SJCRH30 (cell line): ENCODE measurements at regions not wholly inside any gene's neighbourhood (a gene's known extent, or its start where the extent isn't known, plus 50 kb on each side); places are given as distances from the start of the nearest gene placed in this dataset.

Source experiments
- DNase-seq, 2 experiments: peaks; one replicate each; pipeline ENCODE4 v3.0.0-alpha.2; 2015 to 2020
- H3K27ac ChIP-seq: fragments of 250-450 bp; sonication (Bioruptor Pico); 2 replicates; pipeline ENCODE4 v1.5.1; 2020; ENCODE audit warnings: mild to moderate bottlenecking, moderate library complexity
- H3K27me3 ChIP-seq: fragments of 250-450 bp; sonication (Bioruptor Pico); 2 replicates; pipeline ENCODE4 v1.5.1; 2020; ENCODE audit warnings: mild to moderate bottlenecking, moderate library complexity
- H3K36me3 ChIP-seq: fragments of 250-450 bp; sonication (Bioruptor Pico); 2 replicates; pipeline ENCODE4 v1.5.1; 2020; ENCODE audit warnings: mild to moderate bottlenecking, moderate library complexity
- H3K4me1 ChIP-seq: fragments of 250-450 bp; sonication (Bioruptor Pico); 2 replicates; pipeline ENCODE4 v1.5.1; 2020; ENCODE audit warnings: mild to moderate bottlenecking, moderate library complexity
- H3K4me3 ChIP-seq: fragments of 250-450 bp; sonication (Bioruptor Pico); 2 replicates; pipeline ENCODE4 v1.5.1; 2020; ENCODE audit warnings: mild to moderate bottlenecking, moderate library complexity
- H3K9me3 ChIP-seq: fragments of 250-450 bp; sonication (Bioruptor Pico); replicated peaks from 2 replicates; pipeline ENCODE4 v1.5.1; 2020; ENCODE audit warnings: mild to moderate bottlenecking, moderate library complexity

DNA sequence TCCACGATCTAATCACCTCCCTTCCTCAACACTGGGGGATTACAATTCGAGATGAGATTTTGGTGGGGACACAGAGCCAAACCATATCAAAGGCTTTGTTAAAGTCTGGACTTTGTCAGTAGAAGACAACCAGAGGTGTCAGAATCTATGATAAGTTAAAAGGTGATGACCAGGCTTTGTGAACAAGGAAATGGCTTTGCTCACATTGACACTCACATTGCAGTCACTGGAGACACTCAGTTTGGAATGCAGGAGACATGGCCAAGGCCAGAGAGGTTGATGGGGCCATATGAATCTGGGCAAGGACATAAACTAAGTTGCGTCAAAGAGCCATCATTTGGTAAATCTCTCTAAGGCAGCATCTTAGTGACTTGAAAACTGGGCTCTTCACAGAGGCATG is 678.2 kb upstream of the FSHR start:
- Histone ChIP-seq H3K27ac (peak overlapping the region; percentile 11; the same call in 1 of the 2 replicates), H3K4me3 (no peak overlapping the region), H3K4me1 (peaks cover 36% of the 10 kb centered on the region), H3K9me3 (no peaks in the 10 kb centered on the region), H3K27me3 (no peaks in the 10 kb centered on the region), H3K36me3 (no peaks in the 10 kb centered on the region)
- DNase-seq, result peak in 1 of 2 experiments; percentile 5

GRCh38 chr2:49831698-49832367 is 677.5 kb upstream of the FSHR start:
- DNase-seq, result peak; percentile 71 to 90
- Histone ChIP-seq H3K9me3 (no peaks in the 10 kb centered on the region), H3K27me3 (no peaks in the 10 kb centered on the region), H3K4me1 (peaks cover 36% of the 10 kb centered on the region), H3K36me3 (no peaks in the 10 kb centered on the region), H3K4me3 (no peak overlapping the region), H3K27ac (peak overlapping the region; percentile 11; the same call in 1 of the 2 replicates)

GRCh38 chr2:49830846-49831245 is 676.5 kb upstream of the FSHR start:
- Histone ChIP-seq H3K27me3 (no peaks in the 10 kb centered on the region), H3K36me3 (no peaks in the 10 kb centered on the region), H3K4me1 (peaks cover 36% of the 10 kb centered on the region), H3K9me3 (no peaks in the 10 kb centered on the region; the same call in 1 of the 2 replicates), H3K4me3 (no peak overlapping the region), H3K27ac (no peak overlapping the region)
- DNase-seq, result peak in 1 of 2 experiments; percentile 55

GRCh38 chr2:49827366-49827765 is 673.1 kb upstream of the FSHR start:
- H3K9me3 ChIP-seq, result peaks cover 8% of the 10 kb centered on the region
- no peak overlapping the region for H3K27ac ChIP-seq
- peak; percentile 32 to 49 for DNase-seq
- H3K4me3 ChIP-seq, result no peak overlapping the region
- H3K27me3 ChIP-seq, result no peaks in the 10 kb centered on the region
- H3K4me1 ChIP-seq, result peaks cover 31% of the 10 kb centered on the region
- H3K36me3 ChIP-seq, result no peaks in the 10 kb centered on the region

GRCh38 chr2:49813208-49813607 is 658.9 kb upstream of the FSHR start:
- DNase-seq, result no peak
- H3K9me3 ChIP-seq, result no peaks in the 10 kb centered on the region
- peaks cover 7% of the 10 kb centered on the region for H3K27me3 ChIP-seq
- H3K4me1 ChIP-seq, result no peaks in the 10 kb centered on the region
- H3K4me3 ChIP-seq, result no peak overlapping the region
- no peaks in the 10 kb centered on the region for H3K36me3 ChIP-seq
- no peak overlapping the region for H3K27ac ChIP-seq

- Histone ChIP-seq H3K4me1 (no peaks in the 10 kb centered on the region), H3K9me3 (no peaks in the 10 kb centered on the region), H3K27me3 (peaks cover 7% of the 10 kb centered on the region), H3K36me3 (no peaks in the 10 kb centered on the region), H3K27ac (no peak overlapping the region), H3K4me3 (no peak overlapping the region)
- DNase-seq, result no peak
Observed at GRCh38 chr2:49812730-49813129, 658.4 kb upstream of the FSHR start.

DNA sequence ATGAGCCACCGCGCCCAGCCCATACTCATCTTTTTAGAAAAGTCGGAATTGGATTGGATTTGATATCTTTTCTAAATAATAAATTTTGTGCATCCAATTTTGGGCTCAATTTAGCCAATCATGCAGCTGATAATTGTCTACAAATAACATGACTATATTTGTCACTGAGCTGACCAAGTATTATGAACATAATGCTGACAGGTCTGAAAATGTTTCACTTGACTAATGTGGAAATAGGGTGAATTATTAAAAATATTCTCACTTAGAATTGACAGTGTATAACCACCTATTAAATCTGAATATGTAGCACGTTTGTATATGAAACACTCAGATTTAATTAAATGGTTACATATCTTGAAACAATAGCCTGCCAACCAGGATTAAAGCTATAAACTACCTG is 657.2 kb upstream of the FSHR start:
- Histone ChIP-seq H3K27ac (no peak overlapping the region), H3K9me3 (no peaks in the 10 kb centered on the region), H3K27me3 (no peaks in the 10 kb centered on the region), H3K4me1 (no peaks in the 10 kb centered on the region), H3K4me3 (no peak overlapping the region), H3K36me3 (no peaks in the 10 kb centered on the region)
- DNase-seq, result no peak

DNA sequence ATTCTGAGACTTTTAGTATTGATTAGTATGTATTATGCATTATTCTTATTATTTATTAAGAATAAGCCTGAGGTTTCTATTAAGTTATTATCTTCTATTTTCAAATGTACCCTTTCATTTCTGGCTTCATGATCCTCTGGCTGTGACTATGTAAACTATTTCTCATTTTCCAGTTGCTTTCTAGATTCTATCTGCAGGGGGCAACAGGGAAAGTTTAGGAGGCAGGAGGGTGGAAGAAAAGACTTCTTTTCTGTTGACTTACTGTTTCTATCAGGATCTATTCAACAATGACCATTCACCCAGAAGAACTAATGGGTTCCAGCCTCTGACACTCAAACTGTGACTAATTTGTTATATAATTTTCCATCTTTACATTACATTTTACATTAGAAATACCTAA is 653.4 kb upstream of the FSHR start:
- H3K4me1 ChIP-seq, result no peaks in the 10 kb centered on the region
- H3K4me3 ChIP-seq, result no peak overlapping the region
- H3K9me3 ChIP-seq, result peaks cover 7% of the 10 kb centered on the region; the same call in 1 of the 2 replicates
- DNase-seq, result no peak
- H3K36me3 ChIP-seq, result no peaks in the 10 kb centered on the region
- no peaks in the 10 kb centered on the region for H3K27me3 ChIP-seq
- H3K27ac ChIP-seq, result no peak overlapping the region

DNA sequence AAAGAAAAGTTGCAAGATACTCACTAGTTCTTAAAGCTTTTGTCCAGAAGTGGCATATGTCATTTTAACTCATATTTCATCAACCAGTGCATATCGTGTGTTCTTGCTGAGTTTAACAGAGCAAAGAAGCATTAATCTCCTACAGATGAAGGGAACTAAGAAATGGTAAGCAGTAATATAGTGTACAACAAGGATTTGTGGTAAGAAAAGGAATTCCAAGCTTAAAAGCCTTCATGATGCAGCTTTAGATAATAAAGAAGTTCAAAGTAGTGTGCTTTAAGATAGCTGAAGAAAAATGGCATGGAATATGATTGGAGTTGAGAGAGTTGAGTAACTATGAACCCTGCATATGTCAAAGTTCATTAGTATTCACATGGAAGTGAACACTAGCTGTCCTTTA is 649.8 kb upstream of the FSHR start:
- DNase-seq, result no peak
- Histone ChIP-seq H3K4me3 (no peak overlapping the region), H3K27ac (no peak overlapping the region), H3K36me3 (no peaks in the 10 kb centered on the region), H3K4me1 (no peaks in the 10 kb centered on the region), H3K27me3 (no peaks in the 10 kb centered on the region), H3K9me3 (peaks cover 7% of the 10 kb centered on the region; the same call in 1 of the 2 replicates)

DNA sequence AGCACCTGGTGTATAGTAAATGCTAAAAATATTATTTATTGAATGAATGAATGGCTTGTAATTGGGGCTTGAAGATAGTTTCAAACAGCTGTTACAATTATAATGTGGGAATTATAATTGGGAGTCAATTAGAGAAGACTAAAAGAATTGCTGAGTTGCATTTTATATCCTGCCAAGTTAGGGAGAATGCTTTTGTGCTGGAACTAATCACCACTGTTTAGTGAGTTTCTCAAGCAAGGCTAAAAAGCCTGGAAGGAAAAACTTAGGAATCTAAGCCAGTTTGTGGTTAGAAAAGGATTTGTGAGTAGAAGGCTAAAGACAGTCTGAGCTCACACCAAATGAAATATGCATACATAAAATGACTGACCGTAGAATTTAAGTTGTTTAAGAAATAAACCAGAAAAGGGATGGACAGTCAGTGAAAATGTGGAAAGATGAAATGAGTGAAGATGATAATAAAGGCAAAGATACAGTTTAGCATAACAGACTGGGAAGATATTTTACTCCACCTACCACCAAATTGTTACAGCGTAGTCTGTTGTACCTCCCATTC is 647.7 kb upstream of the FSHR start:
- Histone ChIP-seq H3K36me3 (no peaks in the 10 kb centered on the region), H3K27ac (no peak overlapping the region), H3K27me3 (no peaks in the 10 kb centered on the region), H3K4me3 (no peak overlapping the region), H3K9me3 (peaks cover 7% of the 10 kb centered on the region; the same call in 1 of the 2 replicates), H3K4me1 (no peaks in the 10 kb centered on the region)
- no peak for DNase-seq

DNA sequence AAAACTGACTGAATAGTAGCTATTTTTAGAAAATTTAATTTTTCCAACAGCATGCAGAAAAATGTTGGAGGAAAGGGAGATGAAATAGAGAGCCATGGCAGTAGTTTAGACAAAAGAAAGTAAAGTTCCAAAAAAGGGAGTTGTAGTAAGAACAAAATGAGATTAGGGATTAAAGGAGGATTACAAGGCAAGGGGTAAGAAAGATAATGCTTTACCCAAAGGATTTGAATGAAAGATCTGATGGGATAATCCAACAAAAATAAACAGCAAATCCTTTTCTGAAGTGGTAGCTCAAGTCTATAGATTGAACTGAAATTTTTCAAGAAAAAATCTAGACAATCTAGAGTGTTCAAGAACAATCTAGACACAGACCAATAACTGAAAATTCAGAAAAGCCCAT is 644.3 kb upstream of the FSHR start:
- Histone ChIP-seq H3K36me3 (no peaks in the 10 kb centered on the region), H3K4me1 (no peaks in the 10 kb centered on the region), H3K9me3 (peaks cover 3% of the 10 kb centered on the region; the same call in 1 of the 2 replicates), H3K27me3 (no peaks in the 10 kb centered on the region), H3K4me3 (no peak overlapping the region), H3K27ac (no peak overlapping the region)
- no peak for DNase-seq

GRCh38 chr2:49796266-49796665 is 642.0 kb upstream of the FSHR start:
- DNase-seq, result no peak
- Histone ChIP-seq H3K4me1 (no peaks in the 10 kb centered on the region), H3K27ac (no peak overlapping the region), H3K9me3 (no peaks in the 10 kb centered on the region), H3K36me3 (no peaks in the 10 kb centered on the region), H3K27me3 (no peaks in the 10 kb centered on the region), H3K4me3 (no peak overlapping the region)

DNA sequence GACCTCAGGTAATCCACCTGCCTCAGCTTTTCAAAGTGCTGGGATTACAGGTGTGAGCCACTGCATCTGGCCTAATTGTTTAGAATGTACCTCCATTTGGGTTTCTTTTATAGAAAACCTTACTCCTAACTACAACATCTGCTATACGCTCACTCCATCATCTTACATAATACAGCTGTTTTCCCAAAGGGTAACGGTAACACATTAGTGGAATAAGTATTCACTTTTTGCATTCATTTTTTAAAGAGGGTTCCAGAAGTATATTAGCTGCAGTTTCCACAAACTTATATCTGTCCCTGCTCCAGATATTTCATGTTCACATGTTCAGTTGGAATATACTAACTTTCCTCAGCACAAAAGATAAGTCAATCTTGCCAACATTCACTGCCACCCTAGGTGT is 640.1 kb upstream of the FSHR start:
- DNase-seq, result no peak
- 0 out of 2 replicates have a peak, but pooled peaks cover 2% of the 10 kb centered on the region for H3K27me3 ChIP-seq
- H3K4me3 ChIP-seq, result no peak overlapping the region
- H3K36me3 ChIP-seq, result no peaks in the 10 kb centered on the region
- no peak overlapping the region for H3K27ac ChIP-seq
- no peaks in the 10 kb centered on the region for H3K9me3 ChIP-seq
- no peaks in the 10 kb centered on the region for H3K4me1 ChIP-seq

DNA sequence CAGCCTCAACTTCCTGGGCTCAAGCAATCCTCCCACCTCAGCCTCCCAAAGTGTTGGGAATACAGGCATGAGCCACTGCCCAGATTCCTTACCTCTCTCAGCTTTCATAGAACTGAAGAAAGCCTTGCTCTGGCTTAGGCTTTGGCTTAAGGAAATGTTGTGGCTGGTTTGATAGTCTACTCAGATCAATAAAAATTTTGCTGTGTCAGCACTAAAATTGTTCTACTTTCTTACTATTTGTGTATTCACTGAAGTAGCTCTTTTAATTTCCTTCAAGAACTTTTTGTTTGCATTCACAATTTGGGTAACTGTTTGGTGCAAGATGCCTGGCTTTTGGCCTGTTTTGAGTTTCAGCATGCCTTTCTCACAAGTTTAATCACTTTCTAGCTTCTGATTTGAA is 634.0 kb upstream of the FSHR start:
- Histone ChIP-seq H3K27ac (no peak overlapping the region), H3K4me3 (no peak overlapping the region), H3K9me3 (no peaks in the 10 kb centered on the region), H3K4me1 (no peaks in the 10 kb centered on the region), H3K36me3 (no peaks in the 10 kb centered on the region), H3K27me3 (peaks cover 2% of the 10 kb centered on the region)
- DNase-seq, result no peak

DNA sequence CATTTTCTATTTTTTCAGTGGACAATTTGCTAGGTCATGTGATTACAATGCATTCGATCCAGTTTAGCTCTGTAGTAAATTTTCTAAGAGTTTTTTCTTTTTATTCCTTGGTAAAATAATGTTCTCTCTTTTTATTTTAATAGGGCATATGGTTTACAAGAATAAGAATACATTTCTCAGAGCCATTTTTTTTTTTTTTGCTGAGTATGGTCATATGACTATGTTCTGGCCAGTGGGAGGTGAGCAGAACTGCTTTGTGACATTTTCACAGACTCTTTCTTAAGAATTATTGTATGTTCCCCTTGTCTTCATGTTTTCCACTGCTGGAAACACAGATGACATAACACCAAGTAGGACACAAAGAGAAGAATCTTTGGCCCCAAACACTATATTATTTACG is 626.6 kb upstream of the FSHR start:
- DNase-seq, result no peak
- H3K27ac ChIP-seq, result no peak overlapping the region
- no peaks in the 10 kb centered on the region for H3K4me1 ChIP-seq

More for the DNA sequence above, 626.6 kb upstream of the FSHR start:
- no peaks in the 10 kb centered on the region for H3K9me3 ChIP-seq
- no peak overlapping the region for H3K4me3 ChIP-seq
- no peaks in the 10 kb centered on the region; the same call in 1 of the 2 replicates for H3K27me3 ChIP-seq
- no peaks in the 10 kb centered on the region for H3K36me3 ChIP-seq
